OCI-LY1 (cell line): ENCODE measurements at regions not wholly inside any gene's neighbourhood (a gene's known extent, or its start where the extent isn't known, plus 50 kb on each side); places are given as distances from the start of the nearest gene placed in this dataset.

Experiments used
- H2AFZ ChIP-seq: fragments of 200-600 bp; sonication (generic), shearing (Covaris generic); 2 replicates; pipeline ENCODE4 v1.6.0; 2014; ENCODE audit warnings: antibody characterized with exemption, mild to moderate bottlenecking, low read length
- H3F3A ChIP-seq: fragments of 200-600 bp; sonication (generic), shearing (Covaris generic); 2 replicates; pipeline ENCODE4 v1.6.0; 2014; ENCODE audit warnings: mild to moderate bottlenecking, antibody characterized with exemption, low read length, moderate library complexity; ENCODE audit not compliant: insufficient read depth
- H3K27ac ChIP-seq: fragments of 200-600 bp; sonication (generic); 2 replicates; pipeline ENCODE4 v1.5.1; 2014; ENCODE audit warnings: low read length, mixed run types, mild to moderate bottlenecking, low read depth; ENCODE audit not compliant: poor library complexity, severe bottlenecking
- H3K27me3 ChIP-seq: fragments of 200-600 bp; sonication (generic); 2 replicates; pipeline ENCODE4 v1.6.0; 2014; ENCODE audit warnings: antibody characterized with exemption, mild to moderate bottlenecking, low read length, moderate library complexity; ENCODE audit not compliant: insufficient read depth
- H3K36me3 ChIP-seq: fragments of 200-600 bp; sonication (generic); 2 replicates; pipeline ENCODE4 v1.6.1; 2014; ENCODE audit warnings: mild to moderate bottlenecking, antibody characterized with exemption, low read length, moderate library complexity, mixed read lengths; ENCODE audit not compliant: insufficient read depth
- H3K4me1 ChIP-seq: fragments of 200-600 bp; sonication (generic); 2 replicates; pipeline ENCODE4 v1.5.1; 2014; ENCODE audit warnings: mild to moderate bottlenecking, low read length, moderate library complexity; ENCODE audit not compliant: insufficient read depth, severe bottlenecking
- H3K4me2 ChIP-seq: fragments of 200-600 bp; sonication (generic), shearing (Covaris generic); 2 replicates; pipeline ENCODE4 v1.6.1; 2014; ENCODE audit warnings: low read length
- H3K4me3 ChIP-seq: fragments of 200-600 bp; sonication (generic); 2 replicates; pipeline ENCODE4 v1.5.1; 2014; ENCODE audit warnings: low read length, low read depth, mild to moderate bottlenecking, mixed read lengths; ENCODE audit not compliant: poor library complexity, severe bottlenecking
- H3K79me2 ChIP-seq: fragments of 200-600 bp; shearing (Covaris generic); 2 replicates; pipeline ENCODE4 v1.6.1; 2016; ENCODE audit warnings: mixed run types, low read length, mixed read lengths; ENCODE audit not compliant: insufficient read depth
- H3K9ac ChIP-seq: fragments of 200-600 bp; sonication (generic), shearing (Covaris generic); 2 replicates; pipeline ENCODE4 v1.6.1; 2014; ENCODE audit warnings: mild to moderate bottlenecking, low read length, mixed read lengths
- H3K9me2 ChIP-seq: fragments of 200-600 bp; sonication (generic), shearing (Covaris generic); 2 replicates; pipeline ENCODE4 v1.6.1; 2014; ENCODE audit warnings: low read depth, mild to moderate bottlenecking, low read length, mixed read lengths
- H3K9me3 ChIP-seq: fragments of 200-600 bp; shearing (Covaris generic); 2 replicates; pipeline ENCODE4 v1.6.1; 2014; ENCODE audit warnings: low read length, mixed read lengths
- H4K20me1 ChIP-seq: fragments of 200-600 bp; sonication (generic), shearing (Covaris generic); 2 replicates; pipeline ENCODE4 v1.6.0; 2016; ENCODE audit warnings: mild to moderate bottlenecking, low read length; ENCODE audit not compliant: insufficient read depth
- EZH2 ChIP-seq: fragments of 200-600 bp; sonication (generic), shearing (Covaris generic); IDR thresholded peaks from 2 replicates; pipeline ENCODE4 v1.8.0; 2017; ENCODE audit warnings: borderline replicate concordance, mixed run types, mild to moderate bottlenecking, antibody characterized with exemption, low read length, moderate library complexity, mixed read lengths
- TF ChIP-seq, protein P1 (sequence below): fragments of 200-600 bp; sonication (generic), shearing (Covaris generic); IDR thresholded peaks from 2 replicates; pipeline ENCODE4 v1.5.1; 2017; ENCODE audit warnings: mild to moderate bottlenecking, antibody characterized with exemption, low read length, moderate library complexity, mixed read lengths

DNA sequence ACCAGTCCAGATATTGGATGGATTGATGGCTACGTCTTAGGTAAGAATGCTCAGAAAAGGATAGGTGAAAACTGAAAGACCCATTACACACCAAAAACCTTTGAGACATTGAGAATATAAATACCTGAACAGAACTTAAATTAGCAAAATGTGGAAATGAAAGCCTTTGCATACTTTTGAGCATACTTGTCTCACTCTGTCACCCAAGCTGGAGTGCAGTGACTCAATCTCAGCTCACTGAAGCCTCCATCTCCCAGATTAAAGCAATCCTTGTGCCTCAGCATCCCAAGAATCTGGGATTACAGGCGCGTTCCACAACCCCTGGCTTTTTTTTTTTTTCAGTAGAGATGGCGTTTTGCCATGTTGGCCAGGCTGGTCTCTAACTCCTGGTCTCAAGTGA lies 695.3 kb downstream of the DACH1 start:
- Histone ChIP-seq H3K4me3 (no peak overlapping the region), H3K36me3 (no peaks in the 10 kb centered on the region), H3K9me3 (no peaks in the 10 kb centered on the region), H3K4me1 (no peaks in the 10 kb centered on the region), H3K9me2 (no peaks in the 10 kb centered on the region), H3K4me2 (no peak overlapping the region), H3K79me2 (no peaks in the 10 kb centered on the region), H2AFZ (no peak overlapping the region), H3K27me3 (no peaks in the 10 kb centered on the region), H4K20me1 (no peaks in the 10 kb centered on the region), H3F3A (no peaks in the 10 kb centered on the region), H3K27ac (no peak overlapping the region), H3K9ac (no peak overlapping the region)
- TF ChIP-seq EZH2, result no peak
- TF ChIP-seq, protein P1, sequence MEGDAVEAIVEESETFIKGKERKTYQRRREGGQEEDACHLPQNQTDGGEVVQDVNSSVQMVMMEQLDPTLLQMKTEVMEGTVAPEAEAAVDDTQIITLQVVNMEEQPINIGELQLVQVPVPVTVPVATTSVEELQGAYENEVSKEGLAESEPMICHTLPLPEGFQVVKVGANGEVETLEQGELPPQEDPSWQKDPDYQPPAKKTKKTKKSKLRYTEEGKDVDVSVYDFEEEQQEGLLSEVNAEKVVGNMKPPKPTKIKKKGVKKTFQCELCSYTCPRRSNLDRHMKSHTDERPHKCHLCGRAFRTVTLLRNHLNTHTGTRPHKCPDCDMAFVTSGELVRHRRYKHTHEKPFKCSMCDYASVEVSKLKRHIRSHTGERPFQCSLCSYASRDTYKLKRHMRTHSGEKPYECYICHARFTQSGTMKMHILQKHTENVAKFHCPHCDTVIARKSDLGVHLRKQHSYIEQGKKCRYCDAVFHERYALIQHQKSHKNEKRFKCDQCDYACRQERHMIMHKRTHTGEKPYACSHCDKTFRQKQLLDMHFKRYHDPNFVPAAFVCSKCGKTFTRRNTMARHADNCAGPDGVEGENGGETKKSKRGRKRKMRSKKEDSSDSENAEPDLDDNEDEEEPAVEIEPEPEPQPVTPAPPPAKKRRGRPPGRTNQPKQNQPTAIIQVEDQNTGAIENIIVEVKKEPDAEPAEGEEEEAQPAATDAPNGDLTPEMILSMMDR, result no peak

DNA sequence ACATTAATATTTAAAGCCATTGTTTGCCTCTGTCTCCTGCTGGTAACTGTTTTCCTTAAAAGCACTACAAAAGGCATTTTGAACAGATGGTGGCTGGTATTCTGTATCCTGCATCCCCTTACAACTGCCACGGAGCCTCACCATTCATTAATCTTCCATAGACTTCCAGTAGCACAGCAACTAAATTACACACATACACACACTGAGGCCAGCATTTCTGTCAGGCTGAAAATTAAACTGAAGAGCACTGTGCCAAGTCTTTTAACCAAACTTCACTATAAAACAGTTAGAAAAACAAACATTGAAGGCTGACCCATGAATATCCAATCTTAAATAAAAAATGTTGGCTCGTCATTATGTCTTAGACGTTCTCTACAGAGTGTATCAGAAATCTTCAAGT lies 697.8 kb downstream of the DACH1 start:
- Histone ChIP-seq H4K20me1 (no peaks in the 10 kb centered on the region), H2AFZ (no peak overlapping the region), H3K9me2 (no peaks in the 10 kb centered on the region), H3K9me3 (no peaks in the 10 kb centered on the region), H3K4me1 (no peaks in the 10 kb centered on the region), H3K27me3 (no peaks in the 10 kb centered on the region), H3K27ac (no peak overlapping the region), H3K79me2 (no peaks in the 10 kb centered on the region), H3K4me3 (no peak overlapping the region), H3K9ac (no peak overlapping the region), H3K4me2 (no peak overlapping the region), H3F3A (no peaks in the 10 kb centered on the region), H3K36me3 (no peaks in the 10 kb centered on the region)
- TF ChIP-seq, protein P1, result no peak
- TF ChIP-seq EZH2, result no peak

DNA sequence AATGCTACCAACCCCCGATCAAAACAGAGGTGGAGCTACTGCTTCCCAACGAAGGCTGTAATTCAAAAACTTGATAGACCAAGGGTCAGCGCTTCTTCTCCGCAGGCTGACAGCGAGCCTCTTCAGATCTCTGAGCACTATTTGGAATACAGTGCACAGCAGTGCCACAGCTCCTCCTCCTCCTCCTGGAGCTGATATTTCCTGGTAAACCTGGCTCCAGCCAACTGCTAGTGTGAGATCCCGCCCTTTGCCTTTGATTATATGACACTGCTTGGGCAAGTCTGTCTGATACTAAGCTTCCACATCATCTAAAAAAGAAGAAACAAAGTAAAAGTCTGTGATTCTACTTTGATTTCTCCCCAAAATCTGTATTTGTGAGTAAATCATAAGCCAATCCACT lies 710.5 kb downstream of the DACH1 start:
- H3F3A ChIP-seq, result no peaks in the 10 kb centered on the region
- H3K27me3 ChIP-seq, result no peaks in the 10 kb centered on the region
- H3K4me1 ChIP-seq, result no peaks in the 10 kb centered on the region
- no peak overlapping the region for H2AFZ ChIP-seq
- H3K79me2 ChIP-seq, result no peaks in the 10 kb centered on the region
- no peaks in the 10 kb centered on the region for H3K36me3 ChIP-seq
- no peaks in the 10 kb centered on the region for H4K20me1 ChIP-seq
- H3K27ac ChIP-seq, result no peak overlapping the region
- H3K4me3 ChIP-seq, result no peak overlapping the region
- H3K9ac ChIP-seq, result no peak overlapping the region
- no peak overlapping the region for H3K4me2 ChIP-seq
- no peaks in the 10 kb centered on the region for H3K9me3 ChIP-seq
- TF ChIP-seq, protein P1, result no peak
- no peak for TF ChIP-seq EZH2
- no peaks in the 10 kb centered on the region for H3K9me2 ChIP-seq
